HG02759 (cell line): ENCODE measurements at regions not wholly inside any gene's neighbourhood (a gene's known extent, or its start where the extent isn't known, plus 50 kb on each side); places are given as distances from the start of the nearest gene placed in this dataset.

Experiments
- ATAC-seq: cut with Tn5 transposase; IDR thresholded peaks from one replicate; pipeline ENCODE4 v1.9.1; 2021; ENCODE audit warnings: mild to moderate bottlenecking, moderate library complexity; ENCODE audit not compliant: unreplicated experiment

- ATAC-seq: no peak
Observed at GRCh38 chr17:72402727-72403210, 281.9 kb downstream of the SOX9 start.

DNA sequence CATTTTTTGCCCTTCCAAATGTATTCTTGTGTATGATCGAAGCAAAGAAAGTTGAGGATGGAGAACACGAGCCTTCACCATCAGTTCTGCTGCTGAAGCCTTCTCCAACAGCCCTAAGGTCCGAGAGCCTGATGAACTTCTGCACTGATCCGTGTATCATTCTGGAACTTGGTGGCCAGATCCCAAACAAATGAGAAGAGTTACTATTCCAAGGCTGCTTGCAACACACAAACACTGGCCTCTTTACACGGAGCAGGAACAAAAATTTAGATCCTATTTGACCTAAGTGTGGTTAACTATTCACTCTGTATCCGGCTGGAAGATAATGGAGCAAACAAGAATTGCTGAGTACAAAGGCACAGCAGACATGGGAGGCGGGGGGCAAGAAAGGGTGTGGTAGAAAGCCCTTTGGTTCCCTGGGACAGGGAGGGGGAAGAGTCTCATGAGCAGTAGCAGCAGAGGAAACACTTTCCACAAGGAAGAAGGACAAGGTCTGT lies 282.9 kb downstream of the SOX9 start:
- no peak for ATAC-seq

DNA sequence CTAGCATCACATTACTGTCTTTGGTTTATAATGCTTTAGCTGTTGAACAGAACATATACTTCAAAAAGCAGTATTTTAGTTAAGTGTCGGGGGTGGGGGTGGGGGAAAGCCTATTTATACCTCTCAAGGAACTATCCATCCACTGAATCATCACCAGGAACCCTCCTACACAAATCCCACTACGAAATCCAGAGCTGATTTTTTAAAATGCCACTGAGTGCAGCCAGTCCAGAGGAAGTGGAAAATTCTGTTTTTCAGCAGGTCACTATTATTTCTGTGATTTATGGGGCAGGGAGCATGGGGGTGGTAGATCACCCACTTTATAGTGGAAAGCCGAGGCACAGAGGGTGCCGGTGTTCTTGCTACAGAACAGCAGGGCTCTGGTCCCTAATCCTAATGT lies 284.1 kb downstream of the SOX9 start:
- ATAC-seq: no peak

GRCh38 chr17:72405662-72406230 lies 284.9 kb downstream of the SOX9 start:
- ATAC-seq: no peak

DNA sequence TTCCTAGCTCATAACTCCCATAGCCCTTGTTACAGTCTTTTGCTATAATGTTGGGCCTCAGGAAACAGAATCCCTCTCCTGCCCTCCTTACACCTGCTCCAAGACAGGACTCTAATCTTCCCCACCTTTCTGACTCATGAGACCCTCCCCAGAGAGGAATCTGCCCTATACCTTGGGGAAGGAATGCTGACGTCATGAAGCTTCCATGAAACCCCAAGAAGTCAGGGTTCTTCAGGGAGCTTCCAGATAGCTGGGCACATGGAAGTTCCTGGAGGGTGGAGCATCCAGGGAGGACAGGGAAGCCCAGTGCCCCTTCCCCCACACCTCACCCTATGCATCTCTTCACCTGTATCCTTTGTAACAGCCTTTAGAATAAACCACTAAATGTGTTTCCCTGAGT lies 285.7 kb downstream of the SOX9 start:
- no peak for ATAC-seq

DNA sequence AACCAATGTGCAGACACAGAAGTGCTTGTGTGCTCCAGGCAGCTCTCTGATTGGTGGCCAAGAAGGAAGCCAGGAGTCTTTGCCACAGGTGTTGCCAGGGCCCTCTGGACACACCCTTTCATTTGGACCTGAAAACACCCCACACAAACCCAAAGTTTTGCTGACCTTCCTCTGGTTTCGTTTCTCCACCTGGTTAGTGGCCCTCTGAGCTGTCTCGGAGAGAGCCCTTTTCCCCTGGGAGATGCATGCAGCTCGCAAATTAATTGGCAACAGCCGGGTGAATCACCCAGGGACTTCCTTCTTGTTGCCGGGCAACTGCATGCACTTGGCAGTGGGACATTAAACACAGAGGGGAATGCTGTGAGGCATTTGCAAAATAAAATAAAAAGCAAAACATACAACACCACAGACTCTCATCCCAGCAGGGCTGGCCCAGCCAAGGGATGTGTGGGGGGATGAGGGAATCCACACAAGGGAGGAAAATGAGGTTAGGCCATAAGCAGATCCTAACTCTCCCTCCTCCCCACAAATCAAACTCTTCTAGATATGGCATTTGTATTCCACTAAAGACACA lies 286.6 kb downstream of the SOX9 start:
- ATAC-seq: peak; percentile 89

- ATAC-seq: no peak
Observed at GRCh38 chr17:72407931-72408330, 287.1 kb downstream of the SOX9 start.

- no peak for ATAC-seq
Observed at GRCh38 chr17:72408641-72409040, 287.8 kb downstream of the SOX9 start.

GRCh38 chr17:72409405-72410002 lies 288.7 kb downstream of the SOX9 start:
- no peak for ATAC-seq

GRCh38 chr17:72411124-72411563 lies 290.3 kb downstream of the SOX9 start:
- ATAC-seq: no peak

DNA sequence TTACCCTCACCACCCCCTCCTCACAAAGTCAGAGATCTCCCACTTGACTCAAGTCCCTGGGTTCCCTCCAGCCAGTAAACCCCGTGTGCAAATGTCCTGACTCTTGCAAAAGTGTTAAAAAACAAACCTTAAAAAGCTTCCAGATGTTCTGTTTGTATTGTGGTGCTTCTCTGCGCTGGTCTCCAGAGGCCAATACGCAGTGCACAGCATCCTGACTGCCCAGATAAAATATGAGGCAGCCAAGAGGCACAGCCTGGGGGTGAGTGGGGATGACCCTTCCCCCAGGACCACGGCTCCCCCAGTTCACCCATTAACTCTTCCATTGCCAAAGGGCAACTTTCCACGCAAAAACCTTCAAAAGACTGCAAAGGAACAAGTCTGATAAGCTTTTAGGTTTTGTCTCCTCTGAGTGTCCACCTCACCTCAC lies 291.8 kb downstream of the SOX9 start:
- no peak for ATAC-seq

- ATAC-seq: no peak
Observed at GRCh38 chr17:72413077-72414031, 292.5 kb downstream of the SOX9 start.

- ATAC-seq: no peak
Observed at GRCh38 chr17:72414032-72414396, 293.2 kb downstream of the SOX9 start.

GRCh38 chr17:72414967-72415853 lies 294.4 kb downstream of the SOX9 start:
- no peak for ATAC-seq

GRCh38 chr17:72416054-72416675 lies 295.3 kb downstream of the SOX9 start:
- no peak for ATAC-seq

- no peak for ATAC-seq
Observed at GRCh38 chr17:72416905-72417304, 296.1 kb downstream of the SOX9 start.

DNA sequence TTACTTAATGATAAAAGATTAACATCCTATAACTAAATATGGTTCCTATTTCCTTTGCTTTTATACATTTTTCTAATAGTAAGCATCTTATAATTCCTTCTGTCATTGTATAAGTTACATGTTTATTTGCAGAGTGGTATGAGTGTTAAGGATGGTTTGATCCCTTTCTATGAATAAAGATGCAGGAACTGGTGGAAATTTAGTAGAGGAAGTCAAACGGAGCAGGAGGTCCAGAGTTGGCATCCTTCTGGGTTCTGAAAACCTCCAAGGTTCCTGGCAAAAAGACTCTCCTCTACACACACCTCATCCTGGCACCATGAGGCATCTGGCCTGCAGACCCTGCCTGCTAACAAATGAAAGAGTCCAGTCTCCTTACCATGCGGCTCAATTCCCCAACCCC lies 296.8 kb downstream of the SOX9 start:
- ATAC-seq: no peak

GRCh38 chr17:72419866-72420774 lies 299.3 kb downstream of the SOX9 start:
- ATAC-seq: peak; percentile 57

- no peak for ATAC-seq
Observed at GRCh38 chr17:72420775-72421127, 299.9 kb downstream of the SOX9 start.
